ENCODE measurements at regions not wholly inside any gene's neighbourhood (a gene's known extent, or its start where the extent isn't known, plus 50 kb on each side); places are given as distances from the start of the nearest gene placed in this dataset.

GRCh38 chr6:68427630-68428029 is 207.5 kb upstream of the ADGRB3 start:
- Histone ChIP-seq H3K36me3 (replicated peaks in 1 of 2; ENCODE audit: control insufficient read depth in 2 of 2, insufficient read depth in 2 of 2, low read length in 2 of 2) (no peaks in the 10 kb centered on the region), H2BK12ac (ENCODE audit: low read length) (no peak overlapping the region), H3K4me3 (ENCODE audit: low read length in 2 of 2) (no peak overlapping the region)

GRCh38 chr6:68410021-68410420 is 225.1 kb upstream of the ADGRB3 start:
- H2BK12ac ChIP-seq (ENCODE audit: low read length), result no peak overlapping the region
- H3K4me1 ChIP-seq (ENCODE audit: control insufficient read depth in 2 of 2, insufficient read depth in 1 of 2, low read depth in 1 of 2, low read length in 2 of 2), result no peaks in the 10 kb centered on the region
- no peak for DNase-seq (ENCODE audit: low spot score)
- no peak overlapping the region for H3K9ac ChIP-seq (ENCODE audit: low read depth, low read length, poor library complexity)
- H3K4ac ChIP-seq (ENCODE audit: low read length), result no peak overlapping the region
- no peak overlapping the region for H3K14ac ChIP-seq (ENCODE audit: low read length)
- no peaks in the 10 kb centered on the region for H3K36me3 ChIP-seq (replicated peaks in 1 of 2; ENCODE audit: control insufficient read depth in 2 of 2, insufficient read depth in 2 of 2, low read length in 2 of 2)
- no peak overlapping the region for H3K27ac ChIP-seq (replicated peaks; ENCODE audit: low read length)
- no peak overlapping the region for H2BK5ac ChIP-seq (ENCODE audit: low read length)
- H3K23ac ChIP-seq (ENCODE audit: low read depth, low read length, poor library complexity), result no peak overlapping the region
- no peak overlapping the region for H2BK120ac ChIP-seq (ENCODE audit: low read depth, low read length)
- no peaks in the 10 kb centered on the region for H3K9me3 ChIP-seq (replicated peaks in 1 of 2; ENCODE audit: control insufficient read depth in 2 of 2, insufficient read depth in 1 of 2, low read depth in 1 of 2, low read length in 2 of 2)
- H4K8ac ChIP-seq (ENCODE audit: low read depth, low read length), result no peak overlapping the region
- no peak overlapping the region for H2AFZ ChIP-seq (ENCODE audit: low read length)
- no CpG with 5 or more reads among the region's 2 CpGs for WGBS, 2 donors (ENCODE audit: extremely low coverage in 2 of 2, insufficient read length in 2 of 2, insufficient replicate concordance in 1 of 2)
- no peak overlapping the region for H2BK15ac ChIP-seq (ENCODE audit: low read length)
- no peak overlapping the region for H3K18ac ChIP-seq (ENCODE audit: low read length)
- H3K79me1 ChIP-seq (ENCODE audit: low read depth, low read length), result no peaks in the 10 kb centered on the region
- H3K4me3 ChIP-seq (ENCODE audit: low read length in 2 of 2), result no peak overlapping the region
- no peak overlapping the region for H2AK5ac ChIP-seq (ENCODE audit: low read depth, low read length)
- no peak overlapping the region for H4K91ac ChIP-seq (ENCODE audit: low read depth, low read length, poor library complexity)
- no peak overlapping the region for H3K4me2 ChIP-seq (ENCODE audit: insufficient read depth, low read length, poor library complexity, severe bottlenecking)
- H3K27me3 ChIP-seq (ENCODE audit: control insufficient read depth in 3 of 3, insufficient read depth in 3 of 3, low read depth in 1 of 3, low read length in 3 of 3), result no peaks in the 10 kb centered on the region

More at GRCh38 chr6:68427630-68428029, 207.5 kb upstream of the ADGRB3 start:
- H3K9ac ChIP-seq (ENCODE audit: low read depth, low read length, poor library complexity), result no peak overlapping the region
- H3K18ac ChIP-seq (ENCODE audit: low read length), result no peak overlapping the region
- H2AK5ac ChIP-seq (ENCODE audit: low read depth, low read length), result no peak overlapping the region
- H2BK15ac ChIP-seq (ENCODE audit: low read length), result no peak overlapping the region
- no peak overlapping the region for H4K8ac ChIP-seq (ENCODE audit: low read depth, low read length)
- no peak overlapping the region for H3K14ac ChIP-seq (ENCODE audit: low read length)
- H3K23ac ChIP-seq (ENCODE audit: low read depth, low read length, poor library complexity), result no peak overlapping the region
- no peaks in the 10 kb centered on the region for H3K9me3 ChIP-seq (replicated peaks in 1 of 2; ENCODE audit: control insufficient read depth in 2 of 2, insufficient read depth in 1 of 2, low read depth in 1 of 2, low read length in 2 of 2)
- no peak overlapping the region for H2BK120ac ChIP-seq (ENCODE audit: low read depth, low read length)
- H3K4me1 ChIP-seq (ENCODE audit: control insufficient read depth in 2 of 2, insufficient read depth in 1 of 2, low read depth in 1 of 2, low read length in 2 of 2), result no peaks in the 10 kb centered on the region
- no peak overlapping the region for H4K91ac ChIP-seq (ENCODE audit: low read depth, low read length, poor library complexity)
- H3K79me1 ChIP-seq (ENCODE audit: low read depth, low read length), result no peaks in the 10 kb centered on the region
- H2BK5ac ChIP-seq (ENCODE audit: low read length), result no peak overlapping the region
- no peak overlapping the region for H3K27ac ChIP-seq (replicated peaks; ENCODE audit: low read length)
- H3K27me3 ChIP-seq (ENCODE audit: control insufficient read depth in 3 of 3, insufficient read depth in 3 of 3, low read depth in 1 of 3, low read length in 3 of 3), result no peaks in the 10 kb centered on the region
- no peak overlapping the region for H3K4me2 ChIP-seq (ENCODE audit: insufficient read depth, low read length, poor library complexity, severe bottlenecking)
- H3K4ac ChIP-seq (ENCODE audit: low read length), result no peak overlapping the region
- DNase-seq (ENCODE audit: low spot score), result no peak
- H2AFZ ChIP-seq (ENCODE audit: low read length), result no peak overlapping the region

- no peaks in the 10 kb centered on the region for H3K27me3 ChIP-seq (ENCODE audit: control insufficient read depth in 3 of 3, insufficient read depth in 3 of 3, low read depth in 1 of 3, low read length in 3 of 3)
- no peak for DNase-seq (ENCODE audit: low spot score)
Measured at GRCh38 chr6:68400396-68400795, 234.7 kb upstream of the ADGRB3 start.

GRCh38 chr6:68391953-68392352 is 243.1 kb upstream of the ADGRB3 start:
- no peak overlapping the region for H3K14ac ChIP-seq (ENCODE audit: low read length)
- H2BK12ac ChIP-seq (ENCODE audit: low read length), result no peak overlapping the region
- no peak overlapping the region for H4K8ac ChIP-seq (ENCODE audit: low read depth, low read length)
- no peak overlapping the region for H2AK5ac ChIP-seq (ENCODE audit: low read depth, low read length)
- no peak overlapping the region for H3K27ac ChIP-seq (replicated peaks; ENCODE audit: low read length)
- no peak overlapping the region for H4K91ac ChIP-seq (ENCODE audit: low read depth, low read length, poor library complexity)
- no peak overlapping the region for H3K4ac ChIP-seq (ENCODE audit: low read length)
- no peak overlapping the region for H3K4me2 ChIP-seq (ENCODE audit: insufficient read depth, low read length, poor library complexity, severe bottlenecking)
- no peaks in the 10 kb centered on the region for H3K79me1 ChIP-seq (ENCODE audit: low read depth, low read length)
- H3K4me3 ChIP-seq (ENCODE audit: low read length in 2 of 2), result no peak overlapping the region
- H3K23ac ChIP-seq (ENCODE audit: low read depth, low read length, poor library complexity), result no peak overlapping the region
- H3K18ac ChIP-seq (ENCODE audit: low read length), result no peak overlapping the region
- H3K9ac ChIP-seq (ENCODE audit: low read depth, low read length, poor library complexity), result no peak overlapping the region
- no peaks in the 10 kb centered on the region for H3K36me3 ChIP-seq (replicated peaks in 1 of 2; ENCODE audit: control insufficient read depth in 2 of 2, insufficient read depth in 2 of 2, low read length in 2 of 2)
- H2BK120ac ChIP-seq (ENCODE audit: low read depth, low read length), result no peak overlapping the region
- H3K4me1 ChIP-seq (ENCODE audit: control insufficient read depth in 2 of 2, insufficient read depth in 1 of 2, low read depth in 1 of 2, low read length in 2 of 2), result no peaks in the 10 kb centered on the region
- no peak for DNase-seq (ENCODE audit: low spot score)
- no peak overlapping the region for H2AFZ ChIP-seq (ENCODE audit: low read length)
- no peaks in the 10 kb centered on the region for H3K9me3 ChIP-seq (replicated peaks in 1 of 2; ENCODE audit: control insufficient read depth in 2 of 2, insufficient read depth in 1 of 2, low read depth in 1 of 2, low read length in 2 of 2)
- no peak overlapping the region for H2BK5ac ChIP-seq (ENCODE audit: low read length)
- H2BK15ac ChIP-seq (ENCODE audit: low read length), result no peak overlapping the region
- H3K27me3 ChIP-seq (ENCODE audit: control insufficient read depth in 3 of 3, insufficient read depth in 3 of 3, low read depth in 1 of 3, low read length in 3 of 3), result no peaks in the 10 kb centered on the region

More at GRCh38 chr6:68400396-68400795, 234.7 kb upstream of the ADGRB3 start:
- Histone ChIP-seq H3K27ac (replicated peaks; ENCODE audit: low read length) (no peak overlapping the region), H2BK15ac (ENCODE audit: low read length) (no peak overlapping the region), H3K79me1 (ENCODE audit: low read depth, low read length) (no peaks in the 10 kb centered on the region), H3K4me2 (ENCODE audit: insufficient read depth, low read length, poor library complexity, severe bottlenecking) (no peak overlapping the region), H3K14ac (ENCODE audit: low read length) (no peak overlapping the region), H2BK12ac (ENCODE audit: low read length) (no peak overlapping the region), H3K4ac (ENCODE audit: low read length) (no peak overlapping the region), H3K9me3 (replicated peaks in 1 of 2; ENCODE audit: control insufficient read depth in 2 of 2, insufficient read depth in 1 of 2, low read depth in 1 of 2, low read length in 2 of 2) (peaks cover 0 to 4% of the 10 kb centered on the region in 2 donors), H2BK120ac (ENCODE audit: low read depth, low read length) (no peak overlapping the region), H2BK5ac (ENCODE audit: low read length) (no peak overlapping the region), H3K9ac (ENCODE audit: low read depth, low read length, poor library complexity) (no peak overlapping the region), H2AK5ac (ENCODE audit: low read depth, low read length) (no peak overlapping the region), H4K8ac (ENCODE audit: low read depth, low read length) (no peak overlapping the region), H4K91ac (ENCODE audit: low read depth, low read length, poor library complexity) (no peak overlapping the region), H2AFZ (ENCODE audit: low read length) (no peak overlapping the region), H3K4me1 (ENCODE audit: control insufficient read depth in 2 of 2, insufficient read depth in 1 of 2, low read depth in 1 of 2, low read length in 2 of 2) (no peaks in the 10 kb centered on the region), H3K4me3 (ENCODE audit: low read length in 2 of 2) (no peak overlapping the region), H3K18ac (ENCODE audit: low read length) (no peak overlapping the region), H3K23ac (ENCODE audit: low read depth, low read length, poor library complexity) (no peak overlapping the region), H3K36me3 (replicated peaks in 1 of 2; ENCODE audit: control insufficient read depth in 2 of 2, insufficient read depth in 2 of 2, low read length in 2 of 2) (no peaks in the 10 kb centered on the region)
- no CpG with 5 or more reads among the region's 2 CpGs for WGBS, 2 donors (ENCODE audit: extremely low coverage in 2 of 2, insufficient read length in 2 of 2, insufficient replicate concordance in 1 of 2)

Data from neuronal stem cell (in vitro differentiated cells).